Upper lobe of right lung (tissue), 1 donor: ENCODE measurements at regions not wholly inside any gene's neighbourhood (a gene's known extent, or its start where the extent isn't known, plus 50 kb on each side); places are given as distances from the start of the nearest gene placed in this dataset.

ENCODE experiments used
- ATAC-seq: fragments of 200-7000 bp; cut with Tn5 transposase; one replicate; pipeline ENCODE4 v1.9.1; 2020; ENCODE audit warnings: mild to moderate bottlenecking, moderate library complexity
- DNase-seq: peaks from one replicate; pipeline ENCODE4 v3.0.0-alpha.2; 2020
- H3K27ac ChIP-seq: fragments of 200-600 bp; one replicate; pipeline ENCODE4 v1.8.0; 2022
- H3K27me3 ChIP-seq: fragments of 200-600 bp; one replicate; pipeline ENCODE4 v1.8.0; 2022; ENCODE audit warnings: mild to moderate bottlenecking
- H3K36me3 ChIP-seq: fragments of 200-600 bp; one replicate; pipeline ENCODE4 v1.8.0; 2022
- H3K4me1 ChIP-seq: fragments of 200-600 bp; one replicate; pipeline ENCODE4 v1.8.0; 2022
- H3K4me3 ChIP-seq: fragments of 200-600 bp; one replicate; pipeline ENCODE4 v1.8.0; 2022; ENCODE audit warnings: mild to moderate bottlenecking
- H3K9me3 ChIP-seq: fragments of 200-600 bp; one replicate; pipeline ENCODE4 v1.8.0; 2022
- intact Hi-C: fragments of 100-400 bp; cut with DNase I; formaldehyde crosslinking; loops from one replicate; pipeline ENCODE4 v1.11.0; 2022
- TF ChIP-seq, protein P1 (sequence below): fragments of 200-600 bp; IDR thresholded peaks from one replicate; pipeline ENCODE4 v1.8.0; 2022; ENCODE audit warnings: antibody characterized with exemption
- donor health status: DM: no; HTN: yes; CAD: no; lungs with severe emphysema.

DNA sequence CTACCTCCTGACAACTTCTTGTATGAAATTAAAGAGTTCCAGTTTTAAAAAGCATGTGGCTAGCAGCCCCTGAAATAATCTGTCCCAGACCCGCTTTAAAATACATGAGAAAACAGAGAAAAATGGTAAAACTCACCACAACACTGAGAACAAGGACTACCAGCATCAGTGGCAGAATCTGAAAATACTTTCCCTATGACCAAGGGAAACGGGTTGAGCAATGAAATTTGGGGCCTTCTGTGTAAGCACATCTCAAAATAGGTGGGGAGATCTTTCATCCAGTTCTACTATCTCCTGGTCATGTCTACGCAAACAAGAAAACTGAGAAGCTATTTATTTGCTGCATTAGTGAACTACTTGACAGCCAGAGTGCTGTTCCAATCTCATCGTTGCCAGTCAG lies 172.3 kb downstream of the LNPK start:
- TF ChIP-seq, protein P1, sequence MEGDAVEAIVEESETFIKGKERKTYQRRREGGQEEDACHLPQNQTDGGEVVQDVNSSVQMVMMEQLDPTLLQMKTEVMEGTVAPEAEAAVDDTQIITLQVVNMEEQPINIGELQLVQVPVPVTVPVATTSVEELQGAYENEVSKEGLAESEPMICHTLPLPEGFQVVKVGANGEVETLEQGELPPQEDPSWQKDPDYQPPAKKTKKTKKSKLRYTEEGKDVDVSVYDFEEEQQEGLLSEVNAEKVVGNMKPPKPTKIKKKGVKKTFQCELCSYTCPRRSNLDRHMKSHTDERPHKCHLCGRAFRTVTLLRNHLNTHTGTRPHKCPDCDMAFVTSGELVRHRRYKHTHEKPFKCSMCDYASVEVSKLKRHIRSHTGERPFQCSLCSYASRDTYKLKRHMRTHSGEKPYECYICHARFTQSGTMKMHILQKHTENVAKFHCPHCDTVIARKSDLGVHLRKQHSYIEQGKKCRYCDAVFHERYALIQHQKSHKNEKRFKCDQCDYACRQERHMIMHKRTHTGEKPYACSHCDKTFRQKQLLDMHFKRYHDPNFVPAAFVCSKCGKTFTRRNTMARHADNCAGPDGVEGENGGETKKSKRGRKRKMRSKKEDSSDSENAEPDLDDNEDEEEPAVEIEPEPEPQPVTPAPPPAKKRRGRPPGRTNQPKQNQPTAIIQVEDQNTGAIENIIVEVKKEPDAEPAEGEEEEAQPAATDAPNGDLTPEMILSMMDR: no peak
- no peak for ATAC-seq
- no peak for DNase-seq
- H3K9me3 ChIP-seq: no peaks in the 10 kb centered on the region
- H3K4me1 ChIP-seq: no peaks in the 10 kb centered on the region
- H3K4me3 ChIP-seq: no peak overlapping the region
- intact Hi-C loops: no loop called here
- no peaks in the 10 kb centered on the region for H3K36me3 ChIP-seq
- no peaks in the 10 kb centered on the region for H3K27me3 ChIP-seq
- H3K27ac ChIP-seq: no peak overlapping the region

DNA sequence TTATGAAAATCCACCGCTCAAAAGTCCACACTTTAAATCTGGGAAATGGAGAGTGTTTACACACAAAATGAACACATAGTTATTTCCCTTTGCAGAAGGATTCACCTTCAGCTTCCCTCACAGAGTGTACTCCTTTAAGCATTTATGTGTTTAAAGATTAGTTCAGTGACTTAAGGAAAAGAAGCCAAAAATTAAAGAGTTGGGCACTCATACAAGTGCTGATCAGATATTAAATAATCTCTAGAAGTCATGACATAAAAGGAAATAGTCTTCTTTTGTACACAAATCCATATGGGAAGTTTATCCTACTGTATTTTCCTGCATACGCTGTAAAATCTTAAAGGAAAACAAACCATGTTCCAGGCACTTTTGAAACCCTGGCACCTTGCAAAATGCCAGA lies 174.2 kb downstream of the LNPK start:
- Histone ChIP-seq H3K4me1 (no peaks in the 10 kb centered on the region), H3K4me3 (no peak overlapping the region), H3K9me3 (no peaks in the 10 kb centered on the region), H3K36me3 (no peaks in the 10 kb centered on the region), H3K27me3 (no peaks in the 10 kb centered on the region), H3K27ac (no peak overlapping the region)
- intact Hi-C loops: no loop called here
- TF ChIP-seq, protein P1: no peak
- ATAC-seq (no peak), DNase-seq (no peak)

DNA sequence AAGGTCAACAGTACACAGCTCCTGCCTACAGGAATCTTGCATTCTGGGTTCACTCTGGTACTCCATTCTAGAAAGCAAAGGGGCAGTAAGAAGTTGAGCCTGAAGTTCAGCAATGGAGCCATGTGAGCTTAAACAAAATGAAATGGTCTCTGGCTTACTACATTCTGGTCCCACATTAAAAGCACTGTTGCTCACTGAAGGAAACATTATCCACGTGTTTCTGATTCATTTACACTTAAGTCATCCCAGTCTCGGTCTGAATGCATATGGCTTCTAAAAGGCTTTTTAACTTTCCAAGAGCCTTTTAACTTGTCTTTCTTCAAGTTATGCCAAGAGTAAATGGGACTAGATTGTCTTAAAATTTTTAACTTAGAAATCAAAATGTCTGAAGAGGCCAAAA lies 177.8 kb downstream of the LNPK start:
- no peak overlapping the region for H3K27ac ChIP-seq
- intact Hi-C loops: no loop called here

DNA sequence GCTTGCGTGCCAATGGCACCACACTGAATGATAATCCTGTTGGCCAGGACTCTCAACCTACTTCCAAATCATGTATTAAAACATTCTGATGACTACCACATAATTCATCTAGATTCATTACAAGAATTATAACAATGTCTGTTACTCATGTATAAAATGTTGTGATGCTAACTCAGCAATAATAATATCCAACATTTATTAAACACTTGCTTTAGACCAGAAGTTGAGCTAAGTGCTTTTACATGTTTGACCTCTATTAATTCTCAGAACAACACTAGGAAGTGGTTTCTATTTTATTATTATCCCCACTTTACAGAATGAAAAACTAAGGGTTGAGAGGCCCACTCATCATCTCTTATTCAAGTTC lies 178.4 kb downstream of the LNPK start:
- intact Hi-C loops: no loop called here
- no peak overlapping the region for H3K27ac ChIP-seq
- no peaks in the 10 kb centered on the region for H3K9me3 ChIP-seq
- no peak overlapping the region for H3K4me3 ChIP-seq
- ATAC-seq: no peak
- no peak for DNase-seq
- H3K36me3 ChIP-seq: no peaks in the 10 kb centered on the region
- no peaks in the 10 kb centered on the region for H3K4me1 ChIP-seq
- no peaks in the 10 kb centered on the region for H3K27me3 ChIP-seq
- TF ChIP-seq, protein P1: no peak

More for the DNA sequence above, 177.8 kb downstream of the LNPK start:
- TF ChIP-seq, protein P1: no peak
- Histone ChIP-seq H3K36me3 (no peaks in the 10 kb centered on the region), H3K4me3 (no peak overlapping the region), H3K9me3 (no peaks in the 10 kb centered on the region), H3K4me1 (no peaks in the 10 kb centered on the region), H3K27me3 (no peaks in the 10 kb centered on the region)
- DNase-seq: no peak
- no peak for ATAC-seq

DNA sequence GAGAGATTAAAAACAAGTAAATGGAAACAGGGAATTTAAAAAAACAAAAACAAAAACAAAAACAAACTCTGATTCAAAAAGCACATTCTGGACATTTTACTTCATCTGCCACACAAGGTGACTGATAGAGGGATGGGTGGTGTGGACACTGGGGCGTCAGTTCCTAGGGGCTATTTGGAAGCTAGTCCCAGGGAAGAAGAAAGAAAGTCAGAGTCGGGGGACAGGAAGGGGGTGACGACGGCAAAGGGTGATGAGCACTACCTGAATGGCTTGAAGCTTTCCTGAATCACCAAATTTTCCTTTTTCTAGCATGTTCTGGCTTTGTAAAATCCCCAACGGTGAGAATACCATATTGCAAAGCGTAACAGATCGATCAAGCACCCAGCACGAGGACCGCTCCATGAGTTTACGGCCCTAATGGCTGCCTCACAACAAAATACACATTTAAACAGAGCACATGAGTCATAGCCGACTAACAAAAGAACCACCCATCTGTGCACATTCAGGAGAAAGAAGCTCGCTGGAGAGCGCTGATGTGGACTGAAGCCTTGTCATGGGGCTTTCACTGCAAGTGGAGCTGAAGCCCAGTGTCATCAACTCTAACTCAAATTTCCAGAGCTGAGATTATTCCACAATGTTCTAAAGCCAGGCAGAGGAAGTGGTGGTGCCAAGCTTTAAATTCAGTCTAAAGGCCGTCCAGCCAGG lies 178.9 kb downstream of the LNPK start:
- TF ChIP-seq, protein P1: no peak

DNA sequence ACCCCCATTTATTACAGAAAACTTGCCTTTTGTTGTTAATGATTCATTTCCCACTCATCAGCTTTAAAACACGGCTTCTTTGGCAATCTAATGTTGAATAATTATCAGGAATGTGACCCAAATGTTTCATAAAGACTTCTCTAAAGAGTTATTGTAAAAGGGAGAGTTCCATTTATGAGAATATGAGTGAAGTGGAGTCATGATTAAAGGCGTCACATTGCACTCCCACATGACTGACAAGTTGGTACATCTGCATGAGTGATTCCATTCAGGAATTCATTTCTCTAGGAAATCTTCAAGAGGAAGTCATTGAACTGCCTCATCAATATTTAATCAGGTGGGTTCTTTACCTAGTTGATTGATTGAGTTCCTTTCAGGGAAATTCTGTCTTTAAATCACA lies 184.8 kb downstream of the LNPK start:
- Histone ChIP-seq H3K4me1 (no peaks in the 10 kb centered on the region), H3K27ac (no peak overlapping the region), H3K4me3 (no peak overlapping the region), H3K9me3 (no peaks in the 10 kb centered on the region), H3K27me3 (no peaks in the 10 kb centered on the region), H3K36me3 (no peaks in the 10 kb centered on the region)
- ATAC-seq: no peak
- intact Hi-C loops: no loop called here
- TF ChIP-seq, protein P1: no peak
- DNase-seq: no peak

More for the DNA sequence above, 178.9 kb downstream of the LNPK start:
- Histone ChIP-seq H3K4me3 (no peak overlapping the region), H3K27ac (no peak overlapping the region), H3K36me3 (no peaks in the 10 kb centered on the region), H3K4me1 (no peaks in the 10 kb centered on the region), H3K27me3 (no peaks in the 10 kb centered on the region), H3K9me3 (no peaks in the 10 kb centered on the region)
- no peak for DNase-seq
- intact Hi-C loops: no loop called here
- no peak for ATAC-seq
